HG02943 (cell line): ENCODE measurements at regions not wholly inside any gene's neighbourhood (a gene's known extent, or its start where the extent isn't known, plus 50 kb on each side); places are given as distances from the start of the nearest gene placed in this dataset.
"Not testable (repeated sequence)": the region's sequence is repeated elsewhere in the genome, so short reads cannot be mapped to it uniquely, and the experiment has no call there.

Experiments used
- ATAC-seq: cut with Tn5 transposase; IDR thresholded peaks from one replicate; pipeline ENCODE4 v1.9.1; 2021; ENCODE audit warnings: mild to moderate bottlenecking, low read depth, moderate library complexity; ENCODE audit not compliant: unreplicated experiment

GRCh38 chr12:124159655-124160054 lies 135.2 kb upstream of the RFLNA start:
- ATAC-seq: no peak

DNA sequence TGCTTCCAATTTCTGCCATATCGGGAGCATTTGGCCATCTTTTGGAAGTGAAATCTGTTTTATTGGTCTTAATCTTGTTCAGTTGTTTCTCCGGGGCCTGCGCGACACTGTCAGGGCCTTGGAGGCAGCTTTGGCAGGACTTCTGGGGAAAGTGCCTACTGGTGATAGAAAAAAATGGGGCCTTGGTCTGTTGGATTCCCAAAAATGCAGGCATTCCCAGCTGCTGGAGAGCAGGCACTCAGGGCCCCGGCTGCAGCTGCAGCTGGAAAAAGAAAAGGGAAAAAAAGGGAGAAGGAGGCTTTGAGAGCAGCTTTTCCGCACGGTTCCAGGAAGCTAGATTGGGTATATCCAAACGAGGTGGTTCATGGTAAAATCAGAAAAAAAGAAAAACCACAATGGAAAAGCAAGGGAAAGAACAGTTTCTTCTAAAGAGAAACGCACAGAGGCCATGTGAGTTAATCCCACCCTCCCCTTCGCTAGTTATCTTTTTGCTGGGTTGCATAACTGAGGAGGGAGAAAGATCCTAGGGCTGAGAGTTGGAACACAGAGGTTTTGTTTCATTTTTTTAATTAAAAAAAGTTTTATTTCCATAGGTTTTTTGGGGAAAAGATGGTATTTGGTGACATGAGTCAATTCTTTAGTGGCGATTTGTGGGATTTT lies 134.7 kb upstream of the RFLNA start:
- no peak for ATAC-seq

- ATAC-seq: not testable (repeated sequence)
Observed at GRCh38 chr12:124161402-124161801, 133.5 kb upstream of the RFLNA start.

DNA sequence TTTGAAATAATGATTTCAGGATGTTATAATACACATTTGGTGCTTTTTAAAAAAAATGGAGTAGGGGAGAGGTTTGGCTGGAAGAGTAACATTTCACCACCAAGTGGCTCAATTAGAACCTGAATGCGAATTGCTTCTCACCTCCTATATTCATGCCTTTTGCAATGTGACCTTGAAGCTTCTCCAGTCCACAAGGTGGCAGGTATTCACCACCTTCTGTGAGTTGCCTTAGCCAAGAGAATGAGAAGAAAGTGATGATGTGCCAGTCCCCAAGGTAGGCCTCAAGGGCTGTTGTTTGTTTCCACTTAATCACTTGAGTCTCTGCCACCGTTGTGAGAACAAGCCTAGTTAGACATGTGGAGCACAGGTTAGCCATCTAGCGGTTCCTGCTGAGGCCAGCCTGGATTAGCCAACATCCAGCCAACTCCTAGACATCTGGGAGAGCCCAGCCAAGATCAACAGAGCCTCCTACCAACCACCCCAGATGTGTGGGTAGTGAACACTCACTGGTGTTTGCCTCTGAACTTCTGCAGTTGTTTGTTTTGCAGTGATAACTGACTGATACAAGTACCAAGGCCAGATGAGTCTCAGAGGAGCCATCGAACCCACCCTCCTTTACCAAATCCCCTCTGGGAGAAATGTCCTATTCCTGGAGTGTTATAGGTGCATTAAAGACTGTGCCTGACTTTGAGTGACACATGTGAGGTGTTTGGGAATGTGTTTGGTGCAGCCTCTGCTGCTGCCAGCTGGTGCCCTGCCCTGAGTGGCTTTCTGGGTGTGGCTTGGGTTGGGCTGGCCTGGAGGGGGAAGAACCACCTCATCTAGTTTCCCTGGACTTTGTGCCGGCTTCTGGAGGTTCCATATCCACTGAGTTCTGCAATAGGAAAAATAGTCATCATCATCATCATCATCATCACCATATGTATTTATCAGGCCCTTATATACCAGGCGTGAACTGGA lies 132.5 kb upstream of the RFLNA start:
- ATAC-seq: no peak

DNA sequence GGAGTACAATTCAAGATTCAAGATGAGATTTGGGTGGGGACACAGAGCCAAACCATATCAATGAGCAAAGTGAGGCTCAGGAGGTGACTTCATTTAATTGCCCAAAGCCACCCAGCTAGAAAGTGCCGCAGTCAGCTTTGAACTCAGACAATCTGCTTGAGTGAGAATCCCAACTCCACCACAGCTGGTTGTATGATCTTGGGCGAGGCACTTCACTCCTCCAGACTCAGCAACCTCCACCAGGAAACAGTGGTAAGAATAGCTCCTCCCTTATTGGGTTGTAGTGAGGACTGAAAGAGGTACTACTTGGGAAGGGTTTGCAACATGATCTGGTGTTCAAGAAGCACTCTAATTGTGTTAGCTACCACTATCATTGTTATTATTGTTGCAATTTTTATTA lies 129.2 kb upstream of the RFLNA start:
- no peak for ATAC-seq

GRCh38 chr12:124167141-124167540 lies 127.8 kb upstream of the RFLNA start:
- no peak for ATAC-seq

DNA sequence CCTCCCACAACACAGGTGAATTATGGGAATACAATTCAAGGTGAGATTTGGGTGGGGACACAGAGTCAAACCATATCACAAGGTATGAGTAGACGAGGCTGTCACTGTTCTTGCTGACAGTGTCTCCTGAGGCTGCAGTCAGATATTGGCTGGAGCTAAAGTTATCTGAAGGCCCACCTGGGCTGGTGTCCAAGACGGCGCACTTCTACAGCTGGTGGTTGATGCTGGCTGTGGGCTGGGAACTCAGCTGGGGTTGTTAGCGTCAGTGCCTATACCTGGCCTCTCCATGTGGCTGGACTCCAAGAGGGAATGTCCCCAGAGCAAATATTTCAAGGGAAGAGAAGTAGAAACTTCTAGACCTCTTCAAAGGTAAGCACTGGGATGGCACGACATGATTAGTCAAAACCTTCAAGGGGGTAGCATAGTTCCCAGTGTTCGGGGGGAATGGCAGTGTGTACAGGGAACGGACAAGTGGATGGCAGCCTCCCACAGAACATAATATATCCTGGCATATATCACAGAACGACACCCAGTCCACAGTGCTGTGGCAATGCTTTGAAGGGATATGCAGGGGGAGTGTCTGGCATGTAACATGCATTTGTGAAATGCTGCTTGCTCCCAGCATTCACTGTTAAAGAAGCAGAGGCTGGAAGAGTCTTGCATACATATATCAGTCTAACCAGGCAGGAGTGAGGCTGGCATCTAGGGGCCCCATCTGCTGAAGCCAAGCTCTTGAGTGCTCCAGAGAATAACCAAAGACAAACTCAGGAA lies 126.7 kb upstream of the RFLNA start:
- ATAC-seq: no peak

- no peak for ATAC-seq
Observed at GRCh38 chr12:124169577-124170284, 125.2 kb upstream of the RFLNA start.

DNA sequence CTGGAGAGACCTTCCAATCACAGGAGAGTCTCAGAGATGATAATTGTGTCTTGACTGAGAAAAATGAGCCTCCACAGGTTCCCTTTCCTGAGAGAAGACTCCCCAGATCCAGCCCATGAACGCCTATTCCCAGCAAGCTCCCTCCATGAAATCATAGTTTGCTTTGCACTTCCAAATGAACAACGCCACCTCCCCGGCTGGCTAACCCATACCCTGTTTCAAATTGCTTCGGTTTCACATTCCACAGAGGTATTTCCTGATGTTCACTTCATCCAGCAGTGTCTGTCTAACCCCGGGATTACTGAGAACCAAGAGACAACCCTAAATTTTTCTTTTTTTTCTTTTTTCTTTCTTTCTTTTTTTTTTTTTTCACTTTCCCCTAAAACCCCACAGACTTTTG lies 124.1 kb upstream of the RFLNA start:
- no peak for ATAC-seq

DNA sequence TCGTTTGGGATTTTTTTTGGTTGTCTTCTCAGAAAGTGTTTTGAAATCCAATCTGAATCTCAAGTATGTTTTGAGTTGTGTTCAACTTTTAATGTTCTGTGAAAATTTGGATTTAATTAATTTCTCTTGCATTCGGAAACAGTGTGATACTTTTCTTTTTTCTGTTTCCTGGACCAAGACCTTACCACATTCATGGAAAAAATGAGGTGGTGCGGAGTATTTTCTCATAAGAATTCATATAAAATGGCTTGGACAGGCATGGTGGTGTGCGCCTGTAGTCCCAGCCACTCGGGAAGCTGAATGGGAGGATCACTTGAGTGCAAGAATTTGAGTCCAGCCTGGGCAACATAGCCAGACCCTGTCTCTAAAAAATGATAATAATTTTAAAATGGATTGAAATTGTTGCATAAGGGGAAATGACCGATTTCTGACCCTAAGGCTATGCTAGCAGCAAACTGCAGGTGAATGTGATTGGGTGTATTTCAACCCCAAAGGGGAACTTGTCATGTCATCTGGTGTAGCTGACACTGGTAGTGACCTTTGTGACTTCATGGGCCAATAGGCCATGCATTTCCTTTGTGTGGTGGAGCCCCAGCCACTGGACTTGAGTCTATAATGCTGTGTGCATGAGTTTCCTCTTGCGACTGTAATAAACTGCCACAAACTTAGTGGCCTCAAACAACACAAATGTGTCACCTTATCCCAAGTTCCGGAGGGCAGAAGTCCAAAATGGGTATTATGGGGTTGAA lies 123.5 kb upstream of the RFLNA start:
- no peak for ATAC-seq

- no peak for ATAC-seq
Observed at GRCh38 chr12:124172636-124173035, 122.3 kb upstream of the RFLNA start.

GRCh38 chr12:124173692-124174091 lies 121.2 kb upstream of the RFLNA start:
- ATAC-seq: no peak

- no peak for ATAC-seq
Observed at GRCh38 chr12:124174451-124175348, 120.2 kb upstream of the RFLNA start.

GRCh38 chr12:124175704-124176103 lies 119.2 kb upstream of the RFLNA start:
- no peak for ATAC-seq

DNA sequence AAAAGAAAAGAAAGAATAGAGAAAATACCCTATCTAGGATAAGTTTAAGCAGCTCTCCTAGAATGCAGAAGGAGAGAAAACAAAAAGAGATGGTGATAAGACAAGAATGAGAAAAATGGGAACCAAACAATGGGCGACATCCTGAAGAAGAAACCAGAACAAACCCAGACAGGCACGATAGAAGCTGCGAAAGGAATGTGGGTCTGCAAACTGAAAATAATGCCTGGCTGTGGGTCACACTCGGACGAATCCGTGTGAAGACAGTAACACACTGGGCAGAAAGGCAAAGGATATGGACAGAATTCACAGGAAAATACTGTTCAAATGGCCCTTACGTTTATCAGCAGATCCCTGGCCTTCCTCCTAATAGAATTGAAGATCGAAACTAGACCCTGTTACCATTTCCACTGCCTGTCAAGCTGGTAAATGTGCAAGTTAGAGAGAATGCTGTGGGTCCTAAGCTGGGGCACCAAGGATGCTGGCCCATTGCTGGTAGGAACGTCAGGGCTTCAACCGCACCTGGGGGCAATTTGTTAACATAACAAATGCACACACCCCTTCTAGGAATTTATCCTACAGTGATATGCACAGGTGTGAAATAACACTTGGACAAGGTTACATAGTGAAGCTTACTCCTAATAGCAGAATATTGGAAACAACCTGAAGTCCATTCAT lies 117.5 kb upstream of the RFLNA start:
- ATAC-seq: no peak

DNA sequence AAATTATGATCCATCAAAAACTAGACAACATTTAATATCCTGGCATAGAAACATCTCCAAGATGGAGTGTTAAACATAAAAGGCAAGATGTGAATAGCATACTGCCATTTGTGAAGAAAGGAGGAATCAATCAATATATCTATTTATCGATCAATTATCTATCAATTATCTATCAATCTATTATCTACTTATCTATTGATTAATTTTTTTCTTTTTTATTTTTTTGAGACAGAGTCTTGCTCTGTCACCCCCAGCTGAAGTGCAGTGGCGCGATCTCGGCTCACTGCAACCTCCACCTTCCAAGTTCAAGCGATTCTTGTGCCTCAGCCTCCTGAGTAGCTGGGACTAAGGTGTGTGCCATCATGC lies 117.0 kb upstream of the RFLNA start:
- ATAC-seq: no peak

DNA sequence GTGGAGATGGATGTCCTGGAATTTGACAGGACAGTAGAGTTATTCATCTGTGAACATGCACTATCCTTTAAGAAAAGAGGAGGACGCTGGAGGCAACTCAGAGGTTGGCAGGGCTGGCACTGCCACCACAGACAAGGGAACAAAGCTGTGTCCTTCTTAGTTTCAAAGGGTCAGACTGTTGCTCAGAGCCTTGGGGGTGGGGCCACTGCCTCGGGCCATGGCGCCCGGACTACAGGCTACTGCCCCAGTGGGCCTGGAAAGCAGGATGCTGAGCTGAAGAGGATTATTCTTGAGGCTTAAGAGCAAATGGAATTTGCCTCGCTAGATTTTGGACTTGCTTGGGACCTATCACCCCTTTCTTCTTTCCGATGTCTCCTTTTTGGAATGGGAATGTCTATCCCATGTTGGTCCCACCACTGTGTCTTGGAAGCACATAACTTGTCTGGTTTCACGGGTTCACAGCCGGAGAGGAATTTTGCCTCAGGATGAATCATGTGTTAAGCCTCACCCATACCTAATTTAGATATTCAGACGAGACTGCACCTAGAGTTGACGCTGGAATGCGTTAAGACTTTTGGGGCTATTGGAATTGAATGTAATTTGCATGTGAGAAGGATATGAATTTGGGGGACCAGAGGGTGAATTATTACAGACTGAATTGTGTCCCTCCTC lies 114.8 kb upstream of the RFLNA start:
- ATAC-seq: no peak

- no peak for ATAC-seq
Observed at GRCh38 chr12:124183172-124183571, 111.7 kb upstream of the RFLNA start.
